ENCODE measurements at regions not wholly inside any gene's neighbourhood (a gene's known extent, or its start where the extent isn't known, plus 50 kb on each side); places are given as distances from the start of the nearest gene placed in this dataset.

GRCh38 chr3:87359826-87360225, 83.4 kb upstream of the POU1F1 start:
- intact Hi-C loops (cut with DNase I) = loop anchor here (10.0 kb wide), 1 partner anchor 755 kb away; no protein-coding TSS in a partner anchor
- 91% methylated on average over 2 of the region's 2 CpGs for WGBS
- no peak for DNase-seq (ENCODE audit: extremely low spot score)

DNA sequence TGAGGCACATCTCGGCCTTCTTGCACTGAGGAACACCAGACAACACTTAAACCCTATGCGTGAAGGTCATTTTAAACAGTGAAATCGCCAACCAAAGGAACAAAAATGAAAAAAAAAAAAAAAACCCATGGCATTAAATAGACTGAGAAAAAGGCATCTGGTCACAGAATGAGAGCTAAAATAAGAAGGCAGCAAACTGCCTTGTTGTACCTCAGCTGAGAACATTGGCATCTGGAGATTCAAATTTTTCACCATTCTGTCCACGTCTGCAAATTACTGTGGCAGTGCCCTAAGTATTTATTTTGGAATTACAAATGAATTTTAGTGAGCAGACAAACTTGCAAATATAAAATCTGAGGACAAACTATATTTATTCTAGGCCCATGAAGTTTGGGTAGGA, 82.6 kb upstream of the POU1F1 start:
- intact Hi-C loops (cut with DNase I) = loop anchor here (10.0 kb wide), 1 partner anchor 756 kb away; no protein-coding TSS in a partner anchor
- no peaks in the 10 kb centered on the region for H3K9me3 ChIP-seq
- 84% methylated on average over 4 of the region's 4 CpGs for WGBS
- TF ChIP-seq EP300 (IDR thresholded peaks at IDR 0.05) (no peak), POLR2A (IDR thresholded peaks at IDR 0.05; ENCODE audit: low read depth) (no peak), POLR2AphosphoS5 (IDR thresholded peaks at IDR 0.05) (no peak)
- TF ChIP-seq, protein P1, sequence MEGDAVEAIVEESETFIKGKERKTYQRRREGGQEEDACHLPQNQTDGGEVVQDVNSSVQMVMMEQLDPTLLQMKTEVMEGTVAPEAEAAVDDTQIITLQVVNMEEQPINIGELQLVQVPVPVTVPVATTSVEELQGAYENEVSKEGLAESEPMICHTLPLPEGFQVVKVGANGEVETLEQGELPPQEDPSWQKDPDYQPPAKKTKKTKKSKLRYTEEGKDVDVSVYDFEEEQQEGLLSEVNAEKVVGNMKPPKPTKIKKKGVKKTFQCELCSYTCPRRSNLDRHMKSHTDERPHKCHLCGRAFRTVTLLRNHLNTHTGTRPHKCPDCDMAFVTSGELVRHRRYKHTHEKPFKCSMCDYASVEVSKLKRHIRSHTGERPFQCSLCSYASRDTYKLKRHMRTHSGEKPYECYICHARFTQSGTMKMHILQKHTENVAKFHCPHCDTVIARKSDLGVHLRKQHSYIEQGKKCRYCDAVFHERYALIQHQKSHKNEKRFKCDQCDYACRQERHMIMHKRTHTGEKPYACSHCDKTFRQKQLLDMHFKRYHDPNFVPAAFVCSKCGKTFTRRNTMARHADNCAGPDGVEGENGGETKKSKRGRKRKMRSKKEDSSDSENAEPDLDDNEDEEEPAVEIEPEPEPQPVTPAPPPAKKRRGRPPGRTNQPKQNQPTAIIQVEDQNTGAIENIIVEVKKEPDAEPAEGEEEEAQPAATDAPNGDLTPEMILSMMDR (IDR thresholded peaks at IDR 0.05) = no peak
- no peaks in the 10 kb centered on the region for H3K27me3 ChIP-seq
- no peak overlapping the region for H3K4me3 ChIP-seq
- no peak for DNase-seq (ENCODE audit: extremely low spot score)
- H3K36me3 ChIP-seq = no peaks in the 10 kb centered on the region
- H3K27ac ChIP-seq (replicated peaks in 1 of 4) = no peak overlapping the region
- H3K4me1 ChIP-seq = no peaks in the 10 kb centered on the region

More at GRCh38 chr3:87359826-87360225, 83.4 kb upstream of the POU1F1 start:
- TF ChIP-seq POLR2A (IDR thresholded peaks at IDR 0.05; ENCODE audit: low read depth) (no peak), POLR2AphosphoS5 (IDR thresholded peaks at IDR 0.05) (no peak)
- TF ChIP-seq, protein P1 (IDR thresholded peaks at IDR 0.05) = no peak
- Histone ChIP-seq H3K9me3 (no peaks in the 10 kb centered on the region), H3K27ac (replicated peaks in 1 of 4) (no peak overlapping the region), H3K27me3 (no peaks in the 10 kb centered on the region), H3K4me3 (no peak overlapping the region), H3K4me1 (no peaks in the 10 kb centered on the region), H3K36me3 (no peaks in the 10 kb centered on the region)

DNA sequence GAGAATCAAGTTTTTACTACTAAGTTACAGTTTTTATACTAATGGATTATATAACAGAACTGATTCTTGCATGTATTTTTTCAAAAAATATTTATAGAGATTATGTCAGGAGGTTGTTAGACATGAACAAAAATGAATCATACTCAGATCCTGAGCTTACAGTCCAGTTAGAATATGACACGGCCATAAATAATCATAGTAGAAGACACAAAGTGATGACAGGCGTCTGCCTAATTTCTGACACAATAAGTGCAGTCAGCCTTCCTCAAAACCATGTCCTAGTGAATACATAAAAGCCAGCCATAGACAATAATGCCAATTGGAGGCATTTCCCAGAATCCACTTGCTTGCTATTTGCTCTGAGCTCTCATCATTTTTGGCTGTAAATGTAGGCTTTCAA, 81.7 kb upstream of the POU1F1 start:
- H3K4me1 ChIP-seq = no peaks in the 10 kb centered on the region
- no peak overlapping the region for H3K27ac ChIP-seq (replicated peaks in 1 of 4)
- 78% methylated on average over 2 of the region's 2 CpGs for WGBS
- H3K4me3 ChIP-seq = no peak overlapping the region
- H3K36me3 ChIP-seq = no peaks in the 10 kb centered on the region
- DNase-seq (ENCODE audit: extremely low spot score) = no peak
- no peaks in the 10 kb centered on the region for H3K9me3 ChIP-seq
- intact Hi-C loops (cut with DNase I) = loop anchor here (10.0 kb wide), 1 partner anchor 757 kb away; no protein-coding TSS in a partner anchor
- H3K27me3 ChIP-seq = no peaks in the 10 kb centered on the region
- no peak for TF ChIP-seq POLR2A (IDR thresholded peaks at IDR 0.05; ENCODE audit: low read depth)

DNA sequence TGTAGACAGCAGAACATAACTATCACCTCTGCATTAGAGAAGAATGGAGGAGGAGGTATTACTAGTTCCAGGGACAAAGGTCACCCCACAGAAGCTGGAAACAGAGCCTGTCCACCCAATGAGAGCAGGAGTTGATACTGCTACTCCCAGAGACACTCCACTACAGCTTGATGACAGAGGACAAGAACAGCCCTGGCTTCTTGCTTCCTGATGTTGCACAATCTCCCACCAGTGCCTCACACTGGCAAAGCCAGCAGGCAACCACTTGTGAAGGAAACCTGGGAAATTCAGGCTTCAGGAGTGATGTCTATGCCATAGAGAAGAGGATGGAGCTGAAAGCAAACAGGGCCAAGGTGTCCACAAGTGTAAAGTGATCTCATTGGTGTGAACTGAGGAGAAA, 78.0 kb upstream of the POU1F1 start:
- Histone ChIP-seq H3K27ac (replicated peaks in 1 of 4) (no peak overlapping the region), H3K4me3 (no peak overlapping the region), H3K27me3 (no peaks in the 10 kb centered on the region), H3K9me3 (no peaks in the 10 kb centered on the region), H3K4me1 (no peaks in the 10 kb centered on the region), H3K36me3 (no peaks in the 10 kb centered on the region)
- no peak for DNase-seq (ENCODE audit: extremely low spot score)
- TF ChIP-seq EP300 (IDR thresholded peaks at IDR 0.05) = no peak
- TF ChIP-seq POLR2A (IDR thresholded peaks at IDR 0.05; ENCODE audit: low read depth) = no peak
- TF ChIP-seq, protein P1 (IDR thresholded peaks at IDR 0.05) = no peak
- no peak for TF ChIP-seq POLR2AphosphoS5 (IDR thresholded peaks at IDR 0.05)
- intact Hi-C loops (cut with DNase I) = loop anchor here (5.0 to 10.0 kb wide), 2 partner anchors 648 to 760 kb away; no protein-coding TSS in a partner anchor

DNA sequence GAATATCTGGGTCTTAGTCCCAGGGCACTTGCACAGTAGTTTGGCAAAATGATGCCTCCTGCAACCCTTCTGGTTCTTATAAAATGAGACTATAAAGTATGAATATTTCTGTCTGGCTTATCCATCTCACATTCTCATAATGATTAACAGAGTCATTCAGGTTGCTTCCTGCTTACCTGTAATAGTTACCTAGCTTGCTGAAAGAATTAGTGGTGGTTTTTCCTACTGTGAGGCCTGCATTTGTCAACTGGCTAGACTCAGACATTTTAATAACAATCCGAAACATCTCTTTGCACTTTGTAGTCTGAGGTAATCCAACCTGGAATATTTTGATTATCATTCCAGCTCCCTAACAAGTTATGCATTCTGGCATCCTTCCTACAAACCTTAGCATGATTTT, 75.6 kb upstream of the POU1F1 start:
- TF ChIP-seq POLR2A (IDR thresholded peaks at IDR 0.05; ENCODE audit: low read depth) = no peak
- no peak for TF ChIP-seq EP300 (IDR thresholded peaks at IDR 0.05)
- TF ChIP-seq POLR2AphosphoS5 (IDR thresholded peaks at IDR 0.05) = no peak
- TF ChIP-seq, protein P1 (IDR thresholded peaks at IDR 0.05) = no peak
- intact Hi-C loops (cut with DNase I) = loop anchor here (5.0 to 10.0 kb wide), 2 partner anchors 650 to 763 kb away; no protein-coding TSS in a partner anchor

More for the DNA sequence above, 75.6 kb upstream of the POU1F1 start:
- WGBS = 89% methylated on average over 1 of the region's 1 CpG
- DNase-seq (ENCODE audit: extremely low spot score) = no peak
- Histone ChIP-seq H3K27ac (replicated peaks in 1 of 4) (no peak overlapping the region), H3K27me3 (no peaks in the 10 kb centered on the region), H3K4me1 (no peaks in the 10 kb centered on the region), H3K9me3 (no peaks in the 10 kb centered on the region), H3K36me3 (no peaks in the 10 kb centered on the region), H3K4me3 (no peak overlapping the region)
